ENCODE measurements at regions not wholly inside any gene's neighbourhood (a gene's known extent, or its start where the extent isn't known, plus 50 kb on each side); places are given as distances from the start of the nearest gene placed in this dataset.
"Not testable (repeated sequence)": the region's sequence is repeated elsewhere in the genome, so short reads cannot be mapped to it uniquely, and the experiment has no call there.

DNA sequence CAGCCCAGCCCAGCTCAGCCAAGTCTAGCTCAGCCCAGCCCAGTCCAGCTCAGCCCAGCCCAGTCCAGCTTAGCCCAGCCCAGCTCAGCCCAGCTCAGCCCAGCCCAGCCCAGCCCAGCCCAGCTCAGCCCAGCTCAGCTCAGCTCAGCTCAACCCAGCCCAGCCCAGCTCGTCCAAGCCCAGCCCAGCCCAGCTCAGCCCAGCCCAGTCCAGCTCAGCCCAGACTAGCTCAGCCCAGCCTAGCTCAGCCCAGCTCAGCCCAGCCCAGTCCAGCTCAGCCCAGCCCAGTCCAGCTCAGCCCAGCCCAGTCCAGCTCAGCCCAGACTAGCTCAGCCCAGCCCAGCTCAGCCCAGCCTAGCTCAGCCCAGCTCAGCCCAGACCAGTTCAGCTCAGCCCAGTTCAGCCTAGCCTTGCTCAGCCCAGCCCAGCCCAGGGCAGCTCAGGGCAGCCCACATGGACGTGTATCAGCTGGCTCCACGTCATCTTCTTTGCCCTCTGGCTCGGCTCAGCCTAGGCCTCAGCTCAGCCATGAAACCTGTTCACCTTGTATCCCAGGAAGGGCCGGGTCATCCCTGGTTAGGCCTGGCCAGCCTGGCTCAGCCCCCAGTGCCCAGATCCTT lies 185.6 kb downstream of the TMEM121 start:
- Histone ChIP-seq H3K9me3 (ENCODE audit: control insufficient read depth in 4 of 4, low read length in 3 of 4) (no peaks in the 10 kb centered on the region), H3K9ac (ENCODE audit: low read depth in 1 of 2, low read length in 2 of 2) (no peak overlapping the region), H3K27me3 (ENCODE audit: control insufficient read depth in 4 of 4, insufficient read depth in 4 of 4, low read length in 3 of 4) (no peaks in the 10 kb centered on the region), H3K4me1 (ENCODE audit: control insufficient read depth in 4 of 4, insufficient read depth in 4 of 4, low read length in 3 of 4) (no peaks in the 10 kb centered on the region), H3K27ac (ENCODE audit: low read depth in 1 of 2, low read length in 2 of 2) (no peak overlapping the region), H3K36me3 (ENCODE audit: control insufficient read depth in 4 of 4, insufficient read depth in 3 of 4, low read depth in 1 of 4, low read length in 3 of 4) (no peaks in the 10 kb centered on the region), H3K4me3 (ENCODE audit: low read depth in 1 of 3, low read length in 3 of 3) (no peak overlapping the region)
- no peak for DNase-seq (ENCODE audit: low spot score)
- TF ChIP-seq FOXA1 (IDR thresholded peaks at IDR 0.05), result no peak
- TF ChIP-seq EGR1 (IDR thresholded peaks at IDR 0.05; ENCODE audit: low read depth in 2 of 2), result no peak
- no peak for TF ChIP-seq RXRA (IDR thresholded peaks at IDR 0.05)
- TF ChIP-seq TAF1 (conservative IDR thresholded peaks at IDR 0.05), result no peak
- no peak for TF ChIP-seq SP1 (IDR thresholded peaks at IDR 0.05)
- TF ChIP-seq, protein P1, sequence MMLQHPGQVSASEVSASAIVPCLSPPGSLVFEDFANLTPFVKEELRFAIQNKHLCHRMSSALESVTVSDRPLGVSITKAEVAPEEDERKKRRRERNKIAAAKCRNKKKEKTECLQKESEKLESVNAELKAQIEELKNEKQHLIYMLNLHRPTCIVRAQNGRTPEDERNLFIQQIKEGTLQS (IDR thresholded peaks at IDR 0.05), result no peak
- TF ChIP-seq YY1 (IDR thresholded peaks at IDR 0.05), result no peak
- TF ChIP-seq, protein P2, sequence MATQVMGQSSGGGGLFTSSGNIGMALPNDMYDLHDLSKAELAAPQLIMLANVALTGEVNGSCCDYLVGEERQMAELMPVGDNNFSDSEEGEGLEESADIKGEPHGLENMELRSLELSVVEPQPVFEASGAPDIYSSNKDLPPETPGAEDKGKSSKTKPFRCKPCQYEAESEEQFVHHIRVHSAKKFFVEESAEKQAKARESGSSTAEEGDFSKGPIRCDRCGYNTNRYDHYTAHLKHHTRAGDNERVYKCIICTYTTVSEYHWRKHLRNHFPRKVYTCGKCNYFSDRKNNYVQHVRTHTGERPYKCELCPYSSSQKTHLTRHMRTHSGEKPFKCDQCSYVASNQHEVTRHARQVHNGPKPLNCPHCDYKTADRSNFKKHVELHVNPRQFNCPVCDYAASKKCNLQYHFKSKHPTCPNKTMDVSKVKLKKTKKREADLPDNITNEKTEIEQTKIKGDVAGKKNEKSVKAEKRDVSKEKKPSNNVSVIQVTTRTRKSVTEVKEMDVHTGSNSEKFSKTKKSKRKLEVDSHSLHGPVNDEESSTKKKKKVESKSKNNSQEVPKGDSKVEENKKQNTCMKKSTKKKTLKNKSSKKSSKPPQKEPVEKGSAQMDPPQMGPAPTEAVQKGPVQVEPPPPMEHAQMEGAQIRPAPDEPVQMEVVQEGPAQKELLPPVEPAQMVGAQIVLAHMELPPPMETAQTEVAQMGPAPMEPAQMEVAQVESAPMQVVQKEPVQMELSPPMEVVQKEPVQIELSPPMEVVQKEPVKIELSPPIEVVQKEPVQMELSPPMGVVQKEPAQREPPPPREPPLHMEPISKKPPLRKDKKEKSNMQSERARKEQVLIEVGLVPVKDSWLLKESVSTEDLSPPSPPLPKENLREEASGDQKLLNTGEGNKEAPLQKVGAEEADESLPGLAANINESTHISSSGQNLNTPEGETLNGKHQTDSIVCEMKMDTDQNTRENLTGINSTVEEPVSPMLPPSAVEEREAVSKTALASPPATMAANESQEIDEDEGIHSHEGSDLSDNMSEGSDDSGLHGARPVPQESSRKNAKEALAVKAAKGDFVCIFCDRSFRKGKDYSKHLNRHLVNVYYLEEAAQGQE (IDR thresholded peaks at IDR 0.05), result no peak
- TF ChIP-seq HNF4G (IDR thresholded peaks at IDR 0.05), result no peak
- WGBS, result 75% methylated on average over 5 of the region's 5 CpGs

DNA sequence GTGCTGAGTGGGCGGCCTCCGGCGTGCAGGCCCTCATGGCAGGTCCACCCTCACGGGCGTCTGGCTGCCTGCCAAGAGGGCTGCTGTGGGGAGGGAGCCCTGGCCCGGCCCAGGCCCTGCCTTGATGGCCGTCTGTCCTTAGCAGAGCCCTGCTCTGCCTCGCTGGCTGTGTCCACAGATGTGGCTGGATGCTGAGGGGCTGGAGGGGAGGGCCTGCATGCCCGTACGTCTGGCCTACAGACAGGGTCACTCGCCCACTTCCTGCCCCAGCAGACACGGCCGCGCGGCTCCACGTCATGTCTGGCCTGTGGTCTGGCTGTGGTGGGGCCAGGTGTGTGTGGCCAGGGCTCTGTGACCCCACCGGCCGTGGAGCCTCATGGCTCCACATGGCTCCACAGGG lies 186.3 kb downstream of the TMEM121 start:
- not testable (repeated sequence) for H3K27me3 ChIP-seq (ENCODE audit: control insufficient read depth in 4 of 4, insufficient read depth in 4 of 4, low read length in 3 of 4); H3K9ac ChIP-seq (ENCODE audit: low read depth in 1 of 2, low read length in 2 of 2); H3K36me3 ChIP-seq (ENCODE audit: control insufficient read depth in 4 of 4, insufficient read depth in 3 of 4, low read depth in 1 of 4, low read length in 3 of 4); H3K4me3 ChIP-seq (ENCODE audit: low read depth in 1 of 3, low read length in 3 of 3); H3K4me1 ChIP-seq (ENCODE audit: control insufficient read depth in 4 of 4, insufficient read depth in 4 of 4, low read length in 3 of 4); DNase-seq (ENCODE audit: low spot score); H3K9me3 ChIP-seq (ENCODE audit: control insufficient read depth in 4 of 4, low read length in 3 of 4); H3K27ac ChIP-seq (ENCODE audit: low read depth in 1 of 2, low read length in 2 of 2)
- WGBS, result 95% methylated on average over 16 of the region's 18 CpGs

DNA sequence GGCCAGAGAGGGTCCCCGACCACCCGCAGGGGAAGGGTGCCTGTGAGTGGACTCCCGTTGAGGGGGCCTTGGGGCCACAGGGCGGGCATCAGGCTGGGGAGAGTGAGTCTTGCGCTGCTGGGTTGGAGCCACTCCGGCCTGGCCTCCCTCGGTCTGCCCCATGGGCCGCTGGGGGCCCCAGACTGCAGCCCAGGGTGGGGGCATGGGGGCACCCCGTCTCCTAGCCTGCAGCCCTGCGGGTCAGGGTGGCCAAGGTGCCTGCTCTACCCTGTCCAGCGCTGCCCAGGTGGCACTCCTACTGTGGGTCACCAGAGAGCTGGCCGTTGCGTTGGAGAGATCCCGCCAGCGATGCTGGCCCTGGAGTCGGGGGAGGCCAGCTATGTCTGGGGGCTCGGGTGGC lies 186.8 kb downstream of the TMEM121 start:
- not testable (repeated sequence) for H3K36me3 ChIP-seq (ENCODE audit: control insufficient read depth in 4 of 4, insufficient read depth in 3 of 4, low read depth in 1 of 4, low read length in 3 of 4); H3K27ac ChIP-seq (ENCODE audit: low read depth in 1 of 2, low read length in 2 of 2); H3K9ac ChIP-seq (ENCODE audit: low read depth in 1 of 2, low read length in 2 of 2); H3K4me3 ChIP-seq (ENCODE audit: low read depth in 1 of 3, low read length in 3 of 3); H3K27me3 ChIP-seq (ENCODE audit: control insufficient read depth in 4 of 4, insufficient read depth in 4 of 4, low read length in 3 of 4); H3K9me3 ChIP-seq (ENCODE audit: control insufficient read depth in 4 of 4, low read length in 3 of 4); H3K4me1 ChIP-seq (ENCODE audit: control insufficient read depth in 4 of 4, insufficient read depth in 4 of 4, low read length in 3 of 4); DNase-seq (ENCODE audit: low spot score)
- WGBS, result 92% methylated on average over 17 of the region's 17 CpGs

DNA sequence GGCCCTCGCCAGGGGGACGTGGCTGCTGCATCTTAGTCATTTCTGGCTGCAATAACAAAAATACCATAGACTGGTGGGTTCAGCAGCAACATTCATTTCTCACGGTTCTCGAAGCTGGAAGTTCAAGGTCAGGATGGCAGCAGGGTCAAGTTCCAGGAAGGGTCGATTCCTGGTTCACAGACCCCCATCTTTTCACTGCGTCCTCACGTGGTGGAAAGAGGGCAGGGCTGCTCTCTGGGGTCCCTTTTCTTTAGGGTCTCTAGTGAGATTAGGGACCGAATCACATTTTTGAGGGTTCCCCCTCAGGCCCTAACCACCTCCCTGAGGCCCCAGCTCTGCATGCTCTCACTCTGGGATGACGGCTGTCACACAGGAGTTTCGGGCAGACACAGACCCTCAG lies 187.5 kb downstream of the TMEM121 start:
- H3K27me3 ChIP-seq (ENCODE audit: control insufficient read depth in 4 of 4, insufficient read depth in 4 of 4, low read length in 3 of 4); DNase-seq (ENCODE audit: low spot score); H3K4me1 ChIP-seq (ENCODE audit: control insufficient read depth in 4 of 4, insufficient read depth in 4 of 4, low read length in 3 of 4); H3K36me3 ChIP-seq (ENCODE audit: control insufficient read depth in 4 of 4, insufficient read depth in 3 of 4, low read depth in 1 of 4, low read length in 3 of 4); H3K27ac ChIP-seq (ENCODE audit: low read depth in 1 of 2, low read length in 2 of 2); H3K4me3 ChIP-seq (ENCODE audit: low read depth in 1 of 3, low read length in 3 of 3); H3K9me3 ChIP-seq (ENCODE audit: control insufficient read depth in 4 of 4, low read length in 3 of 4); H3K9ac ChIP-seq (ENCODE audit: low read depth in 1 of 2, low read length in 2 of 2): not testable (repeated sequence)
- WGBS, result 88% methylated on average over 9 of the region's 10 CpGs

DNA sequence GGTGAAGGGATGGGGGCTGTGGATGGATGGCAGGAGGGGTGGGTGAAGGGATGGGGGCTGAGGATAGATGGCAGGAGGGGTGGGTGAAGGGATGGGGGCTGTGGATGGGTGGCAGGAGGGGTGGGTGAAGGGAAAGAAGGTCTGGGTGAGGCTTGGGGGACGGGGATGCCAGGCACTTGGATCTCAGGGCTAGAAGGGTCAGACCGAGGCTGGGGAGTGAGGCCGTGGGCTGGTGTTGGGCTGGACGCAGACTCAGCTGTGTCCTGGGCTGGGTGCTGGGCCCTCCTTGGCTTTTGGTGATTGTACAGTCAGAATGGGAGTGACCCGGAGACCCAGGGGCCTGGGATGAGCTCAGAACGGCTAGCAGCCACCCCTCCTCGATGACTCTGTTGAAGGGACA lies 192.4 kb downstream of the TMEM121 start:
- not testable (repeated sequence) for H3K9ac ChIP-seq (ENCODE audit: low read depth in 1 of 2, low read length in 2 of 2); H3K4me1 ChIP-seq (ENCODE audit: control insufficient read depth in 4 of 4, insufficient read depth in 4 of 4, low read length in 3 of 4); H3K36me3 ChIP-seq (ENCODE audit: control insufficient read depth in 4 of 4, insufficient read depth in 3 of 4, low read depth in 1 of 4, low read length in 3 of 4); H3K4me3 ChIP-seq (ENCODE audit: low read depth in 1 of 3, low read length in 3 of 3); H3K9me3 ChIP-seq (ENCODE audit: control insufficient read depth in 4 of 4, low read length in 3 of 4); H3K27ac ChIP-seq (ENCODE audit: low read depth in 1 of 2, low read length in 2 of 2); H3K27me3 ChIP-seq (ENCODE audit: control insufficient read depth in 4 of 4, insufficient read depth in 4 of 4, low read length in 3 of 4); DNase-seq (ENCODE audit: low spot score)
- WGBS, result 90% methylated on average over 5 of the region's 7 CpGs

DNA sequence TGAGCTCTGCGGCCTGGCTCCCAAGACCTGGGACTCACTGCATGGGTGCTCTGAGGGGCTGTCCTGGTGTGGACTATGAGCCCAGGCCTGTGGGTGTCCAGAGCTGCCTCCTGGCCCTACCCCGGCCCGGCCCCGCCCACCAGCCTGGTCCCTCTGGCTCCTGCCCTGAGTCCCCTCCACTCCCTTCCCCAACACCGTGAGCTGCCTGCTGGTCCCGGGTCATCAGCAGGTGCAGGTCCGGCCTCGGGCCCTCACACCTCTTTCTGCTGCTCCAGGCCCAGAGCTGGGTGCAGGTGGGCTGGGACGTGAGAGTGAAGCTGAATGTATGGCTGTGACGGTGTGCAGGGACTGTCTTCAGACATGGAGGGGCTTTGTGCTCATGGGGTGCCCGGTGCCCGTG lies 193.7 kb downstream of the TMEM121 start:
- not testable (repeated sequence) for H3K36me3 ChIP-seq (ENCODE audit: control insufficient read depth in 4 of 4, insufficient read depth in 3 of 4, low read depth in 1 of 4, low read length in 3 of 4); H3K27ac ChIP-seq (ENCODE audit: low read depth in 1 of 2, low read length in 2 of 2); H3K4me3 ChIP-seq (ENCODE audit: low read depth in 1 of 3, low read length in 3 of 3); H3K9me3 ChIP-seq (ENCODE audit: control insufficient read depth in 4 of 4, low read length in 3 of 4); H3K4me1 ChIP-seq (ENCODE audit: control insufficient read depth in 4 of 4, insufficient read depth in 4 of 4, low read length in 3 of 4); DNase-seq (ENCODE audit: low spot score); H3K9ac ChIP-seq (ENCODE audit: low read depth in 1 of 2, low read length in 2 of 2); H3K27me3 ChIP-seq (ENCODE audit: control insufficient read depth in 4 of 4, insufficient read depth in 4 of 4, low read length in 3 of 4)
- 94% methylated on average over 6 of the region's 12 CpGs for WGBS
